Endothelial cell of umbilical vein (primary cell): ENCODE measurements at regions not wholly inside any gene's neighbourhood (a gene's known extent, or its start where the extent isn't known, plus 50 kb on each side); places are given as distances from the start of the nearest gene placed in this dataset.

Source experiments
- BruUV-seq: library from RNA; stranded (reverse); fragments of 400-500 nt; replicated peaks from 2 replicates; lab custom pipeline; 2021; lab: Mats Ljungman, UMichigan
- CTCF ChIA-PET: fragments of 300-600, 350-600 bp; sonication (Branson Sonifier 250); formaldehyde crosslinking; loops from one replicate; lab custom pipeline; 2021; ENCODE audit warnings: antibody characterized with exemption, inconsistent platforms; lab: Charles Lee
- POLR2A ChIA-PET: fragments of 300-600, 350-600 bp; sonication (Branson Sonifier 250); formaldehyde crosslinking; loops from one replicate; lab custom pipeline; 2021; ENCODE audit warnings: antibody characterized with exemption, inconsistent platforms; lab: Charles Lee
- DNase-seq: peaks from one replicate; pipeline ENCODE4 v3.0.0-alpha.2; 2011; ENCODE audit warnings: low read depth, low spot score
- FAIRE-seq: peaks from 2 replicates; lab custom pipeline; 2011; peaks lifted over from hg19 to GRCh38; lab: Jason Lieb, UNC
- H2AFZ ChIP-seq: 2 replicates; pipeline ENCODE4 v1.6.0; 2012; ENCODE audit warnings: low read depth, low read length, control low read depth, inconsistent platforms
- H3K27ac ChIP-seq: 2 replicates; pipeline ENCODE4 v1.5.1; 2011; ENCODE audit warnings: low read depth, mild to moderate bottlenecking, control low read depth, low read length, moderate library complexity; ENCODE audit not compliant: insufficient read depth
- H3K27me3 ChIP-seq, 2 experiments: 2 replicates each; pipeline versions ENCODE4 v1.6.0 to v1.6.1; 2011; ENCODE audit warnings: low read length in 2 of 2, mixed read lengths in 1 of 2; ENCODE audit not compliant: control insufficient read depth in 2 of 2, insufficient read depth in 2 of 2
- H3K36me3 ChIP-seq, 2 experiments: 2 replicates in 1 of 2; 3 replicates in 1 of 2; pipeline ENCODE4 v1.5.1; 2011; ENCODE audit warnings: low read length in 2 of 2, mild to moderate bottlenecking in 1 of 2, moderate library complexity in 1 of 2; ENCODE audit not compliant: control insufficient read depth in 2 of 2, insufficient read depth in 2 of 2; ENCODE audit errors: extremely low read depth in 1 of 2
- H3K4me1 ChIP-seq: 3 replicates; pipeline ENCODE4 v1.5.1; 2011; ENCODE audit warnings: mild to moderate bottlenecking, low read length; ENCODE audit not compliant: control insufficient read depth, insufficient read depth; ENCODE audit errors: extremely low read depth
- H3K4me2 ChIP-seq: 2 replicates; pipeline ENCODE4 v1.6.1; 2011; ENCODE audit warnings: low read length, control low read depth, mixed read lengths; ENCODE audit not compliant: insufficient read depth
- H3K4me3 ChIP-seq, 3 experiments: fragments of 200-600 bp in 1 of 3; sonication (generic), shearing (Covaris generic) in 1 of 3; replicated peaks in 1 of 3; 2 replicates each; pipeline ENCODE4 v1.5.1; 2011 to 2016; ENCODE audit warnings: control low read depth in 3 of 3, low read length in 3 of 3, mild to moderate bottlenecking in 2 of 3, inconsistent platforms in 1 of 3, low read depth in 1 of 3, moderate library complexity in 1 of 3; ENCODE audit not compliant: insufficient read depth in 1 of 3
- H3K79me2 ChIP-seq: 2 replicates; pipeline ENCODE4 v1.6.0; 2012; ENCODE audit warnings: low read length, inconsistent platforms; ENCODE audit not compliant: control insufficient read depth, insufficient read depth
- H3K9ac ChIP-seq: replicated peaks from 2 replicates; pipeline ENCODE3; 2011; ENCODE audit warnings: low read length, control low read depth; ENCODE audit not compliant: insufficient read depth; ENCODE audit errors: extremely low read depth
- H3K9me1 ChIP-seq: replicated peaks from 3 replicates; pipeline ENCODE4 v1.6.0; 2011; ENCODE audit warnings: mild to moderate bottlenecking, low read length; ENCODE audit not compliant: control insufficient read depth, insufficient read depth; ENCODE audit errors: extremely low read depth
- H3K9me3 ChIP-seq: replicated peaks from 2 replicates; pipeline ENCODE4 v1.5.1; 2012; ENCODE audit warnings: low read length, inconsistent platforms; ENCODE audit not compliant: control insufficient read depth, insufficient read depth
- H4K20me1 ChIP-seq: replicated peaks from 2 replicates; pipeline ENCODE3; 2011; ENCODE audit warnings: mild to moderate bottlenecking, low read length; ENCODE audit not compliant: control insufficient read depth, insufficient read depth; ENCODE audit errors: extremely low read depth
- EZH2 ChIP-seq: IDR thresholded peaks from 2 replicates; pipeline ENCODE4 v1.6.1; 2012; ENCODE audit warnings: borderline replicate concordance, low read depth, mild to moderate bottlenecking, moderate library complexity, low read length, inconsistent platforms; ENCODE audit not compliant: severe bottlenecking
- FOS ChIP-seq: IDR thresholded peaks from 2 replicates; pipeline ENCODE4 v1.6.1; 2011; ENCODE audit warnings: mild to moderate bottlenecking, low read length, moderate library complexity, borderline replicate concordance; ENCODE audit not compliant: insufficient read depth
- GATA2 ChIP-seq: IDR thresholded peaks from 2 replicates; pipeline ENCODE4 v1.7.0; 2011; ENCODE audit warnings: low read depth, mild to moderate bottlenecking, moderate library complexity, mixed read lengths, low read length; ENCODE audit not compliant: insufficient read length, insufficient read depth
- MYC ChIP-seq: IDR thresholded peaks from one replicate; pipeline ENCODE4 v1.6.1; 2011; ENCODE audit warnings: mild to moderate bottlenecking, low read depth, low read length
- POLR2A ChIP-seq: IDR thresholded peaks from 2 replicates; pipeline ENCODE4 v1.6.1; 2012; ENCODE audit warnings: low read depth, mild to moderate bottlenecking, control low read depth, low read length
- POLR2AphosphoS5 ChIP-seq: IDR thresholded peaks from 2 replicates; pipeline ENCODE4 v1.6.1; 2012; ENCODE audit warnings: low read depth, mild to moderate bottlenecking, control low read depth, low read length, moderate library complexity; ENCODE audit not compliant: insufficient read depth
- dilution Hi-C: fragments of 300-500 bp; cut with MboI; formaldehyde crosslinking; loops from one replicate; pipeline ENCODE4 v1.15.0; 2019; ENCODE audit warnings: low sequenced_read_pairs; ENCODE audit not compliant: extremely low pct_ligation_motif_present
- intact Hi-C: fragments of 100-400 bp; cut with micrococcal nuclease; formaldehyde crosslinking; loops from one replicate; pipeline ENCODE4 v1.10.0; 2022
- TF ChIP-seq, protein P1 (sequence below), 2 donors: IDR thresholded peaks; 1 replicate in 1 of 2; 2 replicates in 1 of 2; pipeline ENCODE4 v1.5.1; 2011; ENCODE audit warnings: low read length in 2 of 2, mild to moderate bottlenecking in 2 of 2, moderate library complexity in 2 of 2, control low read depth in 1 of 2, inconsistent platforms in 1 of 2, low read depth in 1 of 2; ENCODE audit not compliant: insufficient read depth in 1 of 2; ENCODE audit errors: extremely low read depth in 1 of 2

DNA sequence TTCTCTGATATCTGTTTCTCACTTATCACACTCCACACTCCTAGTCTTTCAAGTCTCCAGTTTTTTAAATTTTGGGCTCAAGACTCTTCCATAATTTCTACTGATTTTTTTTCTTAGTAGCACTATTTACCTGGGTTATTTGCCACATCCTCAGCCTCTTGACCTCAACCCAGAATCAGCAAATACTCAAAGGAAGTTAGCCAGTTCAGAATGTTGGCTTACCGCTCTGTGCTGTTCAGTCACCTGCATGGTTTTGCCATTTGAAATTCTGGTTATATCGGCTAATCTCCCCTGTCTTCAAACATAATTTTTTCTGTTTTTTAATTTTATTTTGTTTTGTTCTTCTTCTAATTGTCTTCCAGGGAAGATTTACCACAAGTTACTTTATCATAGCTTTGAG, 412.6 kb downstream of the PTH2R start:
- no peak overlapping the region for H2AFZ ChIP-seq
- no peak overlapping the region for H3K4me2 ChIP-seq
- H3K9ac ChIP-seq: no peak overlapping the region
- POLR2A ChIA-PET: no interaction called here
- CTCF ChIA-PET: no interaction called here
- H3K4me3 ChIP-seq: no peak overlapping the region
- BruUV-seq: no TSS peak
- FAIRE-seq: no peak
- H3K4me1 ChIP-seq: no peaks in the 10 kb centered on the region
- no peaks in the 10 kb centered on the region for H3K9me3 ChIP-seq
- dilution Hi-C loops: no loop called here
- H4K20me1 ChIP-seq: no peaks in the 10 kb centered on the region
- no peaks in the 10 kb centered on the region for H3K9me1 ChIP-seq
- TF ChIP-seq, protein P1, sequence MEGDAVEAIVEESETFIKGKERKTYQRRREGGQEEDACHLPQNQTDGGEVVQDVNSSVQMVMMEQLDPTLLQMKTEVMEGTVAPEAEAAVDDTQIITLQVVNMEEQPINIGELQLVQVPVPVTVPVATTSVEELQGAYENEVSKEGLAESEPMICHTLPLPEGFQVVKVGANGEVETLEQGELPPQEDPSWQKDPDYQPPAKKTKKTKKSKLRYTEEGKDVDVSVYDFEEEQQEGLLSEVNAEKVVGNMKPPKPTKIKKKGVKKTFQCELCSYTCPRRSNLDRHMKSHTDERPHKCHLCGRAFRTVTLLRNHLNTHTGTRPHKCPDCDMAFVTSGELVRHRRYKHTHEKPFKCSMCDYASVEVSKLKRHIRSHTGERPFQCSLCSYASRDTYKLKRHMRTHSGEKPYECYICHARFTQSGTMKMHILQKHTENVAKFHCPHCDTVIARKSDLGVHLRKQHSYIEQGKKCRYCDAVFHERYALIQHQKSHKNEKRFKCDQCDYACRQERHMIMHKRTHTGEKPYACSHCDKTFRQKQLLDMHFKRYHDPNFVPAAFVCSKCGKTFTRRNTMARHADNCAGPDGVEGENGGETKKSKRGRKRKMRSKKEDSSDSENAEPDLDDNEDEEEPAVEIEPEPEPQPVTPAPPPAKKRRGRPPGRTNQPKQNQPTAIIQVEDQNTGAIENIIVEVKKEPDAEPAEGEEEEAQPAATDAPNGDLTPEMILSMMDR (IDR thresholded peaks at IDR 0.05; ENCODE audit: extremely low read depth in 1 of 2, insufficient read depth in 1 of 2, low read depth in 1 of 2, low read length in 2 of 2): no peak
- TF ChIP-seq GATA2: no peak
- TF ChIP-seq POLR2AphosphoS5: no peak
- TF ChIP-seq EZH2: no peak
- no peak for TF ChIP-seq POLR2A
- TF ChIP-seq FOS: no peak
- TF ChIP-seq MYC: no peak
- no peaks in the 10 kb centered on the region for H3K36me3 ChIP-seq
- no peak for DNase-seq
- intact Hi-C loops: no loop called here
- no peaks in the 10 kb centered on the region for H3K27me3 ChIP-seq
- no peak overlapping the region for H3K27ac ChIP-seq
- H3K79me2 ChIP-seq: no peaks in the 10 kb centered on the region
